ENCODE measurements at regions not wholly inside any gene's neighbourhood (a gene's known extent, or its start where the extent isn't known, plus 50 kb on each side); places are given as distances from the start of the nearest gene placed in this dataset.

GRCh38 chr3:117928836-117929235, 1105.8 kb downstream of the IGSF11 start:
- DNase-seq: no peak

- no peak for DNase-seq
Measured at GRCh38 chr3:117932441-117932840, 1102.2 kb downstream of the IGSF11 start.

- no peak for DNase-seq
Measured at GRCh38 chr3:117936159-117936558, 1098.5 kb downstream of the IGSF11 start.

- DNase-seq: no peak
Measured at GRCh38 chr3:117938974-117939373, 1095.7 kb downstream of the IGSF11 start.

- no peak for DNase-seq
Measured at GRCh38 chr3:117939425-117940027, 1095.1 kb downstream of the IGSF11 start.

GRCh38 chr3:117941015-117941414, 1093.6 kb downstream of the IGSF11 start:
- no peak for DNase-seq

GRCh38 chr3:117941756-117942155, 1092.9 kb downstream of the IGSF11 start:
- no peak for DNase-seq

- no peak for DNase-seq
Measured at GRCh38 chr3:117954131-117954530, 1080.5 kb downstream of the IGSF11 start.

GRCh38 chr3:117955196-117955595, 1079.5 kb downstream of the IGSF11 start:
- DNase-seq: no peak

- DNase-seq: no peak
Measured at GRCh38 chr3:117958027-117958426, 1076.6 kb downstream of the IGSF11 start.

- DNase-seq: no peak
Measured at GRCh38 chr3:117962750-117963149, 1071.9 kb downstream of the IGSF11 start.

- no peak for DNase-seq
Measured at GRCh38 chr3:117963858-117964257, 1070.8 kb downstream of the IGSF11 start.

- DNase-seq: no peak
Measured at GRCh38 chr3:117964814-117965213, 1069.8 kb downstream of the IGSF11 start.

- DNase-seq: no peak
Measured at GRCh38 chr3:117977504-117978228, 1057.0 kb downstream of the IGSF11 start.

GRCh38 chr3:117979466-117979865, 1055.2 kb downstream of the IGSF11 start:
- DNase-seq: no peak

- no peak for DNase-seq
Measured at GRCh38 chr3:117987256-117987655, 1047.4 kb downstream of the IGSF11 start.

GRCh38 chr3:117989982-117990381, 1044.7 kb downstream of the IGSF11 start:
- DNase-seq: no peak

GRCh38 chr3:117990627-117991026, 1044.0 kb downstream of the IGSF11 start:
- no peak for DNase-seq

GRCh38 chr3:117995842-117996437, 1038.7 kb downstream of the IGSF11 start:
- no peak for DNase-seq

GRCh38 chr3:117997201-117998049, 1037.2 kb downstream of the IGSF11 start:
- DNase-seq: peak; percentile 73

GRCh38 chr3:117998071-117998470, 1036.6 kb downstream of the IGSF11 start:
- DNase-seq: no peak

- DNase-seq: no peak
Measured at GRCh38 chr3:118000219-118000618, 1034.4 kb downstream of the IGSF11 start.

GRCh38 chr3:118001380-118001779, 1033.3 kb downstream of the IGSF11 start:
- no peak for DNase-seq

Measured in activated CD4-positive, alpha-beta T cell treated with anti-CD3 and anti-CD28 coated beads for 48 hours (primary cell).